ENCODE measurements at regions not wholly inside any gene's neighbourhood (a gene's known extent, or its start where the extent isn't known, plus 50 kb on each side); places are given as distances from the start of the nearest gene placed in this dataset.

DNA sequence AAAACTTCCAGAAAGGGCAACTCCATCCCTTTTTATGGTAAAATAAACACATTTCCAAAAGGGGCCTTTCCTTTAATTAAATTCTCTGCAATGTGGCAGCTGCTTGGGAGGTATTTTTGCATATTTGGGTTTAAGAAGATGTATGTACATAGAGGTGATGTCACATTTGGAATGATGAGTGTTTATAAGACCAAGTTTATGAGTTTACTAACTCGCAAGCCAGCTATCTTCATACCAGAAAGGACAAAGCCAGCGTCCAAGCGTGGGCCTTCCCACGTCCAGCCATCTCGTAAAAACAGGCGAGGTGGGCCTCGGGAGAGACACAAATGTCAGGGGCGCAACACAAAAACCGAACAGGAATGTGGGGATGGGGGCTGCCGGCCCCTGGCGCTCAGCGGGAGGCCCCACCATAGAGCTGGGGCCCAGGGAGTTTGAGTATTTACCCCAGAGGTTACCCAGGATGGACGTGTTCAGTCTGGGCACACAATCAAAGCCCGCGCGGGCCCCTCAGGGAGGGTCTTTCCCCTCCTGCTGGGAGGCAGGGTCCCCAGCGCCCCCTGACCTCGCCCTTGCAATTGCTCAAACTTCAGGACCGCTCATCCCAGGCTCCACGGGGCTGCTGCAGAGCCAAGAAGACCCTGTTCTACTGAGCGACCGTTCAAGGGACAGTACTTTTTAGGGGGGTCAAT, 137.3 kb downstream of the TWIST2 start:
- DNase-seq (ENCODE audit: low spot score), result no peak

DNA sequence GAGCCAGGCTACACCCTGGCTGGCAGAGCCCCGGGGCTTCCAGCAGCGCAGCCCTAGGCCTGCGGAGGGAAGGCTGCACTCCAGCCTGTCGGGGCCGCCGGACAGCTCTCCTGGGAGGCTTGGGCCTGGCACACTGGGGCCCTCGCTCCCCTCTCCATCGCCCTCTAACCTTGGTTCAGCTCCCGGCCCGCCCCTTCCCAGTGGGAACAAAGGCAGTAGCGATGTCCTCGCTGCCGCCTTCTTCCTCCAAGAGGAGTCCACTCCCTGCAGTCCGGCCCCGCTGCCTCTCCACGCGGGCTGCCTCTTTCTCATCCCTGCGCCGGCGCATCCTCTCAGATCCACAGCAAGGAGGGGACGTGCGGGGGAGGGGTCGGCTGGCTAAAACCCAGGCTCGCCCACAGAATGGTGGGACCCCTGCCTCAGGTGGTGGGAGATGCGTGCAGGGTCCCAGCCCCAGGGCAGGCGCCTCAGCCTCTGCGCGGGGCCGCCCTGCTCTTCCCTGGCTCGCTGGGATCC, 138.1 kb downstream of the TWIST2 start:
- DNase-seq (ENCODE audit: low spot score), result no peak

DNA sequence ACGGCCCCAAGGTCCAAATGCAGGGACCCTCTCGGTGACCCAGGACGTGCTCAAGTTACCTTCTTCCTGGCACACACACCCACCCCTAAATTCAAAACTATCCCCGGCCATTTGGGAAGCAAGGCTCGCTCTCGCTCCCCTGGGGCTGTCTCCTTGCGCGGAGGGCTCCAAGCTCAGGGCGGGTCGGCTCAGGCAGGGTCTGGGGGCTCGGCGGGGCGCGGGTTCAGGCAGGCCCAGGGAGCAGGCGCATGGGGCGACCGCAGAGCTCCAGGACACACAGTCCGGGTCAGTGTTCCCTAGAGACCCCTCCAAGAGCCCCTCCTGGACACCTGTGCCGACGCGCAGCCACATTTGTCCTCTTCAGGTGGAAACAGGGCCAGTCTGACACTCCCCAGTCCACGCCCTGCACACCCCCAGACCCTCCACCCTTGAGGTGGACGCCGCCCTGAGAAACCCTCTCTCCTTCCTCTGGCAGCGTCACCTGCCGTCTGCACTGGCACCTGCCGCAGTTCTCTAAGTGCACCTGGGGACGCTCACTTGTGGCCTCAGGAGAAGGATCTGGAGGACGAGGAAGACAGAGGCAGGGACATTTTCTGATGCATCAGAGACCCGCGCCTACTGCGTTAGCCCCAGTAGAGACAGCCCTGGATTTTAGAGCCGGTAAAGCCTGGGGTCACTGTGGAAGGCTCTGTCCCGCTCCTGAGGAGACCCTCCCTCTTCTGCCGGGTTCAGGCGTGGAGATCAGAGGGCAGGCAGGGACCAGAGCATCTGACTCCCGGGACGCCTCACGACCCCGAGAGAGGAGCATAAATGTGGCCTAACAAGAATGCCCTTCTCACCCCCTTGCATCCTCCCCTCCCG, 138.8 kb downstream of the TWIST2 start:
- no peak for DNase-seq (ENCODE audit: low spot score)

DNA sequence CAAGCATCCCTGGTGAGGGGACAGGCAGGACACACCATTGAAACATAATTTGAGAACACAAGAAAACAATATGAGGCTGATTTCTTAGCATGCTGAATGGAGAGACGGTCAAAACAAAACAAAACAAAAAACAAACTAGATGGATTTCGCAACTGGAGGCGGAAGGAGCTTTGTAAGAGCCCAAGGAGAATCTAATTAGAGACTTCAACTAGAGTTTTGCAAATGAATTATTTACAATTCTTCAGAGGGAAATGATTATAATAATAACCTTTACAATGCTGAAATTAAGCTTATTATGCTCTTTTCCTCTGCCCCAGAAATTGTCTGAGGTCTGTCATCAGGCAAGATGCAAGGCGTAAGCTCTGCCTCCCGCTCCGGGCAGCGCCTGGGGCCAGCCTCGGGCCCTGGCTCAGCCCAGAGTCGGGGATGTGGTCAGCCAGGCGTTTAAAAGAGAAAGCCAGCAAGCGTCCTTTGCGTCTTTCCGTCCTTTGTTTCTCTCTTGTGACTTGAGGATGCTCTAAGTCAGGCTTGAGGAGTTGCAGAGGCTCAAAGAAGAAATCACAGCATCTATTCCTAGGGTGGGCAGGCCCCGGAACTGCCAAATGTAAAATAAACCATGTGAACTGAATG, 139.6 kb downstream of the TWIST2 start:
- no peak for DNase-seq (ENCODE audit: low spot score)

DNA sequence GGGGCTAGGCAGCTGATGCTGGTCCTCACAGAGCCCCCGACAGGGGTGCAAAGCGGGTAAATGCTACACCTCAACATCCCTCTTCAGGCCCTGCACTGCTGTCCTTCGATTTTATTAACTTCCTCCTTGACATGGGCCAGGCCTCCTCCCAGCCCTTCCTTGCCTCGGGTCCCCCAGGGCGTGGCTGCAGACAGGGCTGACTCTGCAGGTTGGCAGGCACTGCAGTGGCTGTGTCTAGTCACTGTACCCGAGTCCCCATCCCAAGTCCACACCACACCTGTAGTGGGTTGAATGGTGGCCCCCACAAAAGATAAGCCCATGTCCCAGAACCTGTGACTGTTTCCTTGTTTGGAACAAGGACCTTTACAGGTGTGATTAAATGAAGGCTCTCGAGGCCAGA, 140.2 kb downstream of the TWIST2 start:
- no peak for DNase-seq (ENCODE audit: low spot score)

DNA sequence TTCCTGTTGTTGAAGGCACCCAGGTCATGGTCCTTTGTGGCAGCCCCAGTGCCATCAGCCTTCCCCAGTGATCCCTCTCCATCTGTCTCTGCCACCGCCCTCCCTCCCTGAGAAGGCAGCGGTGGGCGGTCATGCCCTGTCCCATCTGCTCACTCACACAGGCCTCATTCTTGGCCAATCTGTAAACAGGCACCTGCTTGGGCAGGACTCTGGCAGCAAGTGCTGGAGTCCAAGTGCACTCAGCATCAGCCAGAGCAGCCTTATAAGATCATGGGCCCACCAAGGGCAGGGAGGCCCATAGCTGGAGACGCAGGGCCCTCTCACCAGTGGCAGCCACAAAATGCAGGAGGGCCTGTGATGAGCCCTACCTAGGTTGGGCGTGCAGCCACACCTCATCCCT, 140.9 kb downstream of the TWIST2 start:
- DNase-seq (ENCODE audit: low spot score), result no peak

DNA sequence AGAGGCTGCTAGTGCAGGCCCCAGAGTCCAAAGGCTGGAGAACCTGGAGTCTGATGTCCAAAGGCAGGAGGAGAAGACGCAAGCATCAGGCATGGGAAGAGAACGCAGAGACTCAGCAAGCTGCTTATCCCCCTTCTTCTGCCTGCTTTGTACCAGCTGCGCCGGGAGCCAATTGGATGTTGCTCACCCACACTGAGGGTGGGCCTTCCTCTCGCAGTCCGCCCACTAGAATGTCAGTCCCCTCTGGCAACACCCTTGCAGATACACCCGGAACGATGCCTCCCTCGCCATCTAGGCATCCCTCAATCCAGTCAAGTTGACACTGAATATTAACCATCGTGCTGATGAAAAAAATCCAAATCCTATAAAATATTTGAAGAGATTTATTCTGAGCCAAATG, 141.6 kb downstream of the TWIST2 start:
- DNase-seq (ENCODE audit: low spot score), result no peak

DNA sequence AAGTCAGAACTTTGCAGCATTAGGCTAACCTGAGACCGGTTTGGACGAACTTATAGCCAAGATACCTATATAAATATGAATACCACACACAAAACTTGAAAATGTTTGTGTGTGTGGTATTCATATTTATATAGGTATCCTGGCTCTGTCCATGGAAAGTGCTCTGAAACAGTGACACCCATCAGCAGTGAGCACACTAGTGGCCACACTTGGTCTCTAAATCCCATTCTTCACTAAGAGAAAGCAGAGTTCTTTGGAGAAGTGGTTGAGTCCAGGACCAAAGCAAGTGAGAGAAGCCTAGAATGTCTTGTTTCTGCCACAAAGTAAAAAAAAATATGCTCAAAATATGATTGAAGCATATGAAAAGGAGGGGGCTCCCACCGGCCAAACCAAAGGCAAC, 146.5 kb downstream of the TWIST2 start:
- no peak for DNase-seq (ENCODE audit: low spot score)

DNA sequence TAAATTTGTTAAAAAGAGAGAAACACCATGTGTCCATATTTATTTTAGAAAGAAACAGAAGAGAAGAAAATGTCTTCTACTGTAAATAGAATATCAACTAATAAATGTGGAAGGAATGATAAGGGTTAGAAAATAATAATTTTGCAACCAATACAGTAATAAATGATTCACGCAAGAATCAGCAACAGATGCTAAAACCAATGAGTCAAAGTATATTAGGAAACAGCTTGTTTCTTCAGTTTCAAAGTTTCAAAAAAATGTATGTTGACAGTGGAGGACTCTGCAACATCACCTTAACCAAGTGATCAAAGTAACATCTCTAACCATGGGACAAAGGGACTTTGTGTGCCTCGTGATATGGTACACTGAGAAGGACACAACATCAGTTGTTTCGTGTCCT, 147.0 kb downstream of the TWIST2 start:
- DNase-seq (ENCODE audit: low spot score), result no peak

DNA sequence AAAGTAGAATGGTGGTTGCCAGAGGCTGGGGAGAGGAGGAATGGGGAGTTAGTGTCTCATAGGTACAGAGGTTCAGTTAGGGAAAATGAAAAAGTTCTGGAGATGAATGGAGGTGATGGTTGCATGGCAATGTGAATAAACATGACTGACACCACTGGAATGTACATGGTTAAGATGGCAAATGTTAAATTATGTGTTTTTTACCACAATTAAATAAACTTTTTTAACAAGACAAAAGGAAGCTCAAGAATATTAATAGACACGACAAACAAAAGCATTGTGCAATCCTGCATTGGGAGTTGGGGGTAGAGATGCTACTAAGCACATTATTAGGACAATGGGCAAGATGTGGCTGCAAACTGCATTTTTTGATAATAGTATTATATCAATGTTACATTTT, 147.7 kb downstream of the TWIST2 start:
- no peak for DNase-seq (ENCODE audit: low spot score)

DNA sequence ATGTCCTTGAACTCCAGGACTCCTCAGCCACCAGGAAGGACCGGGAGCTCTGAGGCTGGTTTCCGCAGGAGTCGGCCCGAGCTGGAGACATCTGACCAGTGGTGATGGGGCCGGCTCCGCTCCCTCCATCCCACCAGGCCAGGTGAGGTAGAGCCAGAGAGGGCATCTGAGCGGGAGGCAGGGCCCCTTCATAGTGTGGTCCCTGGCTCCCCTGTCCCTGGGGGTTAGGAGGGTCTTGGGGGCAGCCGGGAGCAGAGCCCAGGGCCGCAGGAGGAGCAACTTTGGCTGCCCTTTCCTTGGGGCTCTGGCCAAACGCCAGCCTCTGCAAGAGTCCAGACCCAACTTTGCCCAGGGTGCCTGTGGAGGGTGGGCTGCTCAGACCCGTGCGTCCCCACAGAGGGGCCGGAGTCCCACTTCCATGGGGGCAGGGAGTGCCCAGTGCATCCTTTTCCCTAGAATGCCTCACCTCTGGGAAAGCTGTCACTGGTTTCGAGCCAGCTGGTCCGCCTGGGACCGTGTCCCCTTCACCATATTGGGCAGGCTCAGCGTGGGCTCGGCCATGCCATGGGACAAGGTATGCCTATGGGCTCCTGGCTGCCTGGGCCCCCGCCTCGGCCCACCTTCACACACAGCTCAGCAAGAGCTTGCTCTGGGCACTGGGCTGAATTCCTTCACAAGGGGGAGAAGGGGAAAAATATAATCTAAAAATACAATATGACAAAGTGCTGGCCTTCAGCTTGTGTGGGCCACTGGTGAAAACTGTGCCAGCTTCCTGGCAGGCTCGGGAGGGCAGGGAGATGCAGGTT, 148.6 kb downstream of the TWIST2 start:
- DNase-seq (ENCODE audit: low spot score), result no peak

DNA sequence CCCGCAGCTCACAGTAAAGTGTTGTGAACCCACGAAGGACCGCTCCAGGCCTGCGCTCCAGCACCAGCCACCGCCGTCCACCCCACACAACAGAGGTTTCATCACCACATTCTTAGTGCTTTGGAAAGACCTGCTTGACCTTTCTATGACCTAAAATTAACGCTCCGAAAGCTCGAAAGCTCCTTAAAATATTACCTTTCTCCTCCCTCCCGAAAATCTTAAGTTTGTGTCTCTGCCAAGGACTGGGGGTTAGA, 149.2 kb downstream of the TWIST2 start:
- no peak for DNase-seq (ENCODE audit: low spot score)

DNA sequence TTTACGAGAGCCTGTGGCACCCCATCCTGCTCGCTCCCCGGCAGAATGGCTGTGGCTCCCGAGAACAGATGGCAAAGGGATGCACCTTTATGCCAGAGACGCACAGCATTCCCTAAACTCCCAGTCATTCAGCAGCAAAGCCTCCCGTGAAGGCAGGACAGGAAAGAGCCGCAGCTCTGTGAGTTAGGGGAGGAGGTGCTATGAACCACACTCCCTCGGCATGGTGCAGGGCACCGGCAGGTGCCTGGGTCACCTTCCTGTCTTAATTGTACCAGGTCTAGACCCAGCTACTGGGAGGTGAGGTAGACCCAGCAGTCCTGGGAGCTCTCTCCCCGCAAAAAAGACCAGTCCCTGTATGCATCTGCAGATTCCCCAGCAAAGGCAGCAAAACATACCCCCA, 149.8 kb downstream of the TWIST2 start:
- no peak for DNase-seq (ENCODE audit: low spot score)
